ENCODE measurements at regions not wholly inside any gene's neighbourhood (a gene's known extent, or its start where the extent isn't known, plus 50 kb on each side); places are given as distances from the start of the nearest gene placed in this dataset.
"Not testable (repeated sequence)": the region's sequence is repeated elsewhere in the genome, so short reads cannot be mapped to it uniquely, and the experiment has no call there.

DNA sequence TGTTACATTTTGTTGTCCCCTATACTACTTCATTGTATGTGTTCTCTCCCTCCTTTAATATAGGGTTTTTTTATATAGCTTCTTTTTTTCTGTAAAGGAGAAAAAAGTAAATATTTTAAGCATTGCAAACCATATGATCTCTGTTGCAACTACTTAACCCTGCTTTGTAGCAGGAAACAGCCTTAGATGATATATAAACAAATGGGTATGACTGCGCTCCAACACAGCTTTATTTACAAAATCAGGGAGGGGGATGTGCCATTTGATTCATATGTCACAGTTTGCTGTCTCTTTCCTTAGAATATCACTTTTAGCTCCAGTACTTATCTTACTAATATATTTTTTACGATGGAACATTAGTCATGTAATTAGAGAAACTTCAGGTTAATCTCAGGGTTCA, 155.2 kb upstream of the GNAI1 start:
- no peaks in the 10 kb centered on the region for H3K36me3 ChIP-seq (replicated peaks in 1 of 2; ENCODE audit: control extremely low read depth in 1 of 2, control insufficient read depth in 1 of 2, extremely low read depth in 1 of 2, insufficient read depth in 2 of 2, low read length in 1 of 2)
- H3K4me3 ChIP-seq (ENCODE audit: control extremely low read depth in 1 of 5, extremely low read depth in 1 of 5, insufficient read depth in 1 of 5, low read depth in 2 of 5, low read length in 4 of 5): no peak overlapping the region
- DNase-seq: no peak
- H3K27ac Mint-ChIP-seq: no peak overlapping the region
- H3K4me2 ChIP-seq (replicated peaks; ENCODE audit: low read depth, low read length, poor library complexity, severe bottlenecking): no peak overlapping the region
- no peak overlapping the region for H3K4me3 Mint-ChIP-seq
- no peak overlapping the region for H3K9ac ChIP-seq (ENCODE audit: low read length)
- WGBS (ENCODE audit: insufficient coverage): no CpG with 5 or more reads among the region's 2 CpGs
- H3K27me3 ChIP-seq (replicated peaks in 1 of 4; ENCODE audit: control extremely low read depth in 1 of 4, control insufficient read depth in 3 of 4, insufficient read depth in 4 of 4, low read length in 3 of 4): no peaks in the 10 kb centered on the region
- no peaks in the 10 kb centered on the region for H4K20me1 ChIP-seq (ENCODE audit: control insufficient read depth, insufficient read depth, low read length, poor library complexity, severe bottlenecking)
- no peaks in the 10 kb centered on the region for H3K4me1 Mint-ChIP-seq
- ChIA-PET CTCF (no interaction called here), POLR2A (no interaction called here)
- no peak overlapping the region for H2AFZ ChIP-seq (ENCODE audit: insufficient read depth, low read depth, low read length, poor library complexity, severe bottlenecking)
- peaks cover 4% of the 10 kb centered on the region for H3K9me3 Mint-ChIP-seq (ENCODE audit: insufficient read depth)
- no peak for ATAC-seq (ENCODE audit: low read depth)
- no peak overlapping the region for H3K27ac ChIP-seq (ENCODE audit: low read length in 2 of 2)
- intact Hi-C loops (cut with micrococcal nuclease): no loop called here
- no peaks in the 10 kb centered on the region for H3K4me1 ChIP-seq (ENCODE audit: control insufficient read depth in 2 of 2, insufficient read depth in 2 of 2, low read length in 2 of 2)
- H3K27me3 Mint-ChIP-seq: no peaks in the 10 kb centered on the region
- TF ChIP-seq, protein P1, sequence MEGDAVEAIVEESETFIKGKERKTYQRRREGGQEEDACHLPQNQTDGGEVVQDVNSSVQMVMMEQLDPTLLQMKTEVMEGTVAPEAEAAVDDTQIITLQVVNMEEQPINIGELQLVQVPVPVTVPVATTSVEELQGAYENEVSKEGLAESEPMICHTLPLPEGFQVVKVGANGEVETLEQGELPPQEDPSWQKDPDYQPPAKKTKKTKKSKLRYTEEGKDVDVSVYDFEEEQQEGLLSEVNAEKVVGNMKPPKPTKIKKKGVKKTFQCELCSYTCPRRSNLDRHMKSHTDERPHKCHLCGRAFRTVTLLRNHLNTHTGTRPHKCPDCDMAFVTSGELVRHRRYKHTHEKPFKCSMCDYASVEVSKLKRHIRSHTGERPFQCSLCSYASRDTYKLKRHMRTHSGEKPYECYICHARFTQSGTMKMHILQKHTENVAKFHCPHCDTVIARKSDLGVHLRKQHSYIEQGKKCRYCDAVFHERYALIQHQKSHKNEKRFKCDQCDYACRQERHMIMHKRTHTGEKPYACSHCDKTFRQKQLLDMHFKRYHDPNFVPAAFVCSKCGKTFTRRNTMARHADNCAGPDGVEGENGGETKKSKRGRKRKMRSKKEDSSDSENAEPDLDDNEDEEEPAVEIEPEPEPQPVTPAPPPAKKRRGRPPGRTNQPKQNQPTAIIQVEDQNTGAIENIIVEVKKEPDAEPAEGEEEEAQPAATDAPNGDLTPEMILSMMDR (IDR thresholded peaks at IDR 0.05): no peak
- no peak for TF ChIP-seq EZH2 (IDR thresholded peaks at IDR 0.05; ENCODE audit: borderline replicate concordance, insufficient read depth, low read depth, low read length, poor library complexity, severe bottlenecking)
- H3K9me3 ChIP-seq (ENCODE audit: control extremely low read depth in 1 of 3, control insufficient read depth in 2 of 3, insufficient read depth in 1 of 3, low read length in 2 of 3): peaks cover 0 to 8% (median 0%) of the 10 kb centered on the region in 3 donors
- H3K79me2 ChIP-seq (ENCODE audit: control insufficient read depth, insufficient read depth, low read length): no peaks in the 10 kb centered on the region

DNA sequence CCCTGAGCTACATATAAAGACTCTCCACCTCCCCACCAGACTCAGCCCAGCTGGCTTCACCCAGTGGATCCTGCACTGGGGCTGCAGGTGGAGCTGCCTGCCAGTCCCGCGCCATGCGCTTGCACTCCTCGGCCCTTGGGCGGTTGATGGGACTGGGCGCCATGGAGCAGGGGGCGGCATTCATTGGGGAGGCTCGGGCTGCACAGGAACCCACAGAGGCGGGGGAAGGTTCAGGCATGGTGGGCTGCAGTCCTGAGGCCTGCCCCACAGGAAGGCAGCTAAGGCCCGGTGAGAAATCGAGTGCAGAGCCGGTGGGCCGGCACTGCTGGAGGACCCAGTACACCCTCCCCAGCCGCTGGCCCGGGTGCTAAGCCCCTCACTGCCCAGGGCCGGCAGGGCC, 157.2 kb upstream of the GNAI1 start:
- 98% methylated on average over 15 of the region's 16 CpGs for WGBS (ENCODE audit: insufficient coverage)
- Mint-ChIP-seq H3K27me3 (no peaks in the 10 kb centered on the region), H3K4me1 (no peaks in the 10 kb centered on the region)

DNA sequence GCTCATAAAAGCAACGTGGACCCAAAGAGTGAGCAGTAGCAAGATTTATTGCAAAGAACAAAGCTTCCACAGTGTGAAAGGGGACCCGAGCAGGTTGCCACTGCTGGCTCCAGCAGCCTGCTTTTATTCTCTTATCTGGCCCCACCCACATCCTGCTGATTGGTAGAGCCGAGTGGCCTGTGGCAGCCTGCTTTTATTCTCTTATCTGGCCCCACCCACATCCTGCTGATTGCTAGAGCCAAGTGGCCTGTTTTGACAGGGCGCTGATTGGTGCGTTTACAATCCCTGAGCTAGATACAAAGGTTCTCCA, 158.0 kb upstream of the GNAI1 start:
- H3K4me2 ChIP-seq (replicated peaks; ENCODE audit: low read depth, low read length, poor library complexity, severe bottlenecking); ATAC-seq (ENCODE audit: low read depth); intact Hi-C loops (cut with micrococcal nuclease); H3K27ac ChIP-seq (ENCODE audit: low read length in 2 of 2); DNase-seq; H3K27me3 ChIP-seq (replicated peaks in 1 of 4; ENCODE audit: control extremely low read depth in 1 of 4, control insufficient read depth in 3 of 4, insufficient read depth in 4 of 4, low read length in 3 of 4); H3K27ac Mint-ChIP-seq; CTCF ChIA-PET; H3K9me3 ChIP-seq (ENCODE audit: control extremely low read depth in 1 of 3, control insufficient read depth in 2 of 3, insufficient read depth in 1 of 3, low read length in 2 of 3); H4K20me1 ChIP-seq (ENCODE audit: control insufficient read depth, insufficient read depth, low read length, poor library complexity, severe bottlenecking); H3K36me3 ChIP-seq (replicated peaks in 1 of 2; ENCODE audit: control extremely low read depth in 1 of 2, control insufficient read depth in 1 of 2, extremely low read depth in 1 of 2, insufficient read depth in 2 of 2, low read length in 1 of 2); H3K9me3 Mint-ChIP-seq (ENCODE audit: insufficient read depth); POLR2A ChIA-PET; H3K4me3 ChIP-seq (ENCODE audit: control extremely low read depth in 1 of 5, extremely low read depth in 1 of 5, insufficient read depth in 1 of 5, low read depth in 2 of 5, low read length in 4 of 5); H3K4me1 Mint-ChIP-seq; H3K4me1 ChIP-seq (ENCODE audit: control insufficient read depth in 2 of 2, insufficient read depth in 2 of 2, low read length in 2 of 2); H3K4me3 Mint-ChIP-seq; H3K27me3 Mint-ChIP-seq; H2AFZ ChIP-seq (ENCODE audit: insufficient read depth, low read depth, low read length, poor library complexity, severe bottlenecking); H3K79me2 ChIP-seq (ENCODE audit: control insufficient read depth, insufficient read depth, low read length); H3K9ac ChIP-seq (ENCODE audit: low read length): not testable (repeated sequence)
- 83% methylated on average over 3 of the region's 5 CpGs for WGBS (ENCODE audit: insufficient coverage)

More for the DNA sequence above, 157.2 kb upstream of the GNAI1 start:
- CTCF ChIA-PET: no interaction called here
- intact Hi-C loops (cut with micrococcal nuclease): no loop called here
- H3K79me2 ChIP-seq (ENCODE audit: control insufficient read depth, insufficient read depth, low read length): no peaks in the 10 kb centered on the region
- no peak overlapping the region for H3K4me2 ChIP-seq (replicated peaks; ENCODE audit: low read depth, low read length, poor library complexity, severe bottlenecking)
- H3K4me3 Mint-ChIP-seq: no peak overlapping the region
- no peak overlapping the region for H3K27ac ChIP-seq (ENCODE audit: low read length in 2 of 2)
- peaks cover 4% of the 10 kb centered on the region for H3K9me3 Mint-ChIP-seq (ENCODE audit: insufficient read depth)
- H3K4me1 ChIP-seq (ENCODE audit: control insufficient read depth in 2 of 2, insufficient read depth in 2 of 2, low read length in 2 of 2): no peaks in the 10 kb centered on the region
- no peak for ATAC-seq (ENCODE audit: low read depth)
- POLR2A ChIA-PET: no interaction called here
- no peak overlapping the region for H3K4me3 ChIP-seq (ENCODE audit: control extremely low read depth in 1 of 5, extremely low read depth in 1 of 5, insufficient read depth in 1 of 5, low read depth in 2 of 5, low read length in 4 of 5)
- H3K9me3 ChIP-seq (ENCODE audit: control extremely low read depth in 1 of 3, control insufficient read depth in 2 of 3, insufficient read depth in 1 of 3, low read length in 2 of 3): peaks cover 0 to 8% (median 0%) of the 10 kb centered on the region in 3 donors
- no peak for TF ChIP-seq EZH2 (IDR thresholded peaks at IDR 0.05; ENCODE audit: borderline replicate concordance, insufficient read depth, low read depth, low read length, poor library complexity, severe bottlenecking)
- TF ChIP-seq, protein P1 (IDR thresholded peaks at IDR 0.05): no peak
- H3K27ac Mint-ChIP-seq: no peak overlapping the region
- H2AFZ ChIP-seq (ENCODE audit: insufficient read depth, low read depth, low read length, poor library complexity, severe bottlenecking): no peak overlapping the region
- no peaks in the 10 kb centered on the region for H3K27me3 ChIP-seq (replicated peaks in 1 of 4; ENCODE audit: control extremely low read depth in 1 of 4, control insufficient read depth in 3 of 4, insufficient read depth in 4 of 4, low read length in 3 of 4)
- no peak for DNase-seq
- no peak overlapping the region for H3K9ac ChIP-seq (ENCODE audit: low read length)
- H3K36me3 ChIP-seq (replicated peaks in 1 of 2; ENCODE audit: control extremely low read depth in 1 of 2, control insufficient read depth in 1 of 2, extremely low read depth in 1 of 2, insufficient read depth in 2 of 2, low read length in 1 of 2): no peaks in the 10 kb centered on the region
- H4K20me1 ChIP-seq (ENCODE audit: control insufficient read depth, insufficient read depth, low read length, poor library complexity, severe bottlenecking): no peaks in the 10 kb centered on the region

All from B cell (primary cell).